ENCODE measurements at regions not wholly inside any gene's neighbourhood (a gene's known extent, or its start where the extent isn't known, plus 50 kb on each side); places are given as distances from the start of the nearest gene placed in this dataset.
"Not testable (repeated sequence)": the region's sequence is repeated elsewhere in the genome, so short reads cannot be mapped to it uniquely, and the experiment has no call there.

DNA sequence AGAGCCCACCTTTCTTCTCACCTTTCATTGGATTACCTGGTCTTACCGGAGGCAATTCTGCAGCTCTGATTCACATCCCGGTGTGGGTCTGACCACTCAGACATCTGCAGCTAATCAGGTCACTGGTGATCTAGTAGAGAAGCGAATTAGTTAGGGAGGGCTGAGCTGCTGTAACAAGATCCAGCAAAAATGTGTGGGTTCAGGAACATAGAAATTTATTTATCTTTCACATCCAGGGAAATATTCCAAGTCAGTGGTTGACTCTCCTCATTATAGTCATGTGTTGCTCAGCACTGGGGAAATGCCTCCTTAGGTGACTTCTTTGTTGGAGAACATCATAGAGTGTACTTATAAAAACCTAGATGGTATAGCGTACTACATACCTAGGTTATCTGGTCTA is 218.7 kb upstream of the PELI2 start:
- DNase-seq: no peak

DNA sequence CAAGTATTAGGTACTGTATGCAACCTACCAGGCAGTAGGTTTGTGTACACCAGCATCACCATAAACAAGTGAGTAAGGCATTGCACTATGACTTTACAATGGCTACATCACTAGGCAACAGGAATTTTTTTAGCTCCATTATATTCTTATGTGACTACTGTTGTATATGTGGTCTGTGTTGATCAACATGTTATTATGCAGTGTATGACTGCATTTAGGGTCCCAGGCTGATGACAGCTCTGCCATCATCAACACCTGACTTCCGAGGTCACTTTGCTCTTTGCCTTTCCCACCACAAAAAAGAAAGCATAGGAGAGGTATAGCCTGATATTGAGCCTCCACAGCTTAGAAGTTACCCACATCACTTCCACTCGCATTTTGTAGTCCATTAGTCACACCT is 217.5 kb upstream of the PELI2 start:
- DNase-seq: no peak

DNA sequence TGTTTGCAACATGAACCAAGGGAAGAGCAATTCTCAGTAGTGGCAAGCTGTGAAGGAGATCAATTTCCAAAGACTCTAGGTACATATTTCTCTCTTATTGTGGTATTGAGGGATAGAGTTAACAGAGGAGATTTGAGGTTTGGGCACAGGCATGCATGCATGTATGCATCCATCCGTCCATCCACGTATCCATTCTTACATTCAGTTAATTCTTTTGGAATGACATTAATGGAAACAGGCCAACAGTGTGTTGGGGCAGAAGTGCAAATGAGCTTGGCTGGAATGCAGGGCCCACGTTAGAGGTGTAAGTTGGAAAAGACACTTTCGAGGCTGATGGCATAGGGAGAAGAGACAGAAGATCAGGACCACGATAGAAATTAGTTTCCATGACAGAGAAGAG is 216.9 kb upstream of the PELI2 start:
- no peak for DNase-seq

DNA sequence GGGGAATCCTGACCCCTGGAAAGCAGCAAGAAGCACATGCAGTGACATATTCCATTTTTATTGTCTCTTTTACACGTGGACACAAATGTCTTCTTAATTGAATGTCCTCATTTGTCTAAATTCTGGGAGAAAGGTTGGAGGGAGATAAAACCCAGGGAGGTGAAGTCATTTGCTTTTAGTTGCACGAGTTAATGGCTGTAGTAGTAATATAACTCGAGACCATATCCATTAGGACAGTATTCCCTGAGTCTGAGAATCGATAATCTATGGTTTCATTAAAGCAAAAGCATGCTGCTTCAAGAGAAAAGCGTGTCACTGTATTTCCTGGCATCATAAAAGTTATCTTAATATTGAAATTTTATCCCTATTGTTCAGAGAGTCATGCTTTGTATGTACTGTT is 216.0 kb upstream of the PELI2 start:
- no peak for DNase-seq

DNA sequence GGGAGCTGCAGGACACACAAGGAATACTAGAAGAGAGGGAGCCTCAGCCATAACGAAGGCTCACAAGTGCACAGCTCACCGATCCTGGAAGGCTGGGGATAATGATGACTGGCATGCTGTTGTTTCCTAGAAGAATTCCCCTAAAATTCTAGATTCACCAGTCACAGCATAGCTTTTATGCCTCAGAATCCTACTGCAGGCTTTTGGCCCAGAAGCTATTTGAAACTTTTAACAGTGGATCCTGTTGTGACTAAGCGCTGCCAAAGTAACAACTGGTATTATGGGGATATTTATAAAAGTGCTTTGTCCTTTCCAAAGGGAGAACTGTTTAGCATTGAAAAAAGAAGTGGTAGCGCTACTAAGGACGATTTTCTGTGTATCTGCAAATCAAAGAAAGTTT is 214.1 kb upstream of the PELI2 start:
- no peak for DNase-seq

DNA sequence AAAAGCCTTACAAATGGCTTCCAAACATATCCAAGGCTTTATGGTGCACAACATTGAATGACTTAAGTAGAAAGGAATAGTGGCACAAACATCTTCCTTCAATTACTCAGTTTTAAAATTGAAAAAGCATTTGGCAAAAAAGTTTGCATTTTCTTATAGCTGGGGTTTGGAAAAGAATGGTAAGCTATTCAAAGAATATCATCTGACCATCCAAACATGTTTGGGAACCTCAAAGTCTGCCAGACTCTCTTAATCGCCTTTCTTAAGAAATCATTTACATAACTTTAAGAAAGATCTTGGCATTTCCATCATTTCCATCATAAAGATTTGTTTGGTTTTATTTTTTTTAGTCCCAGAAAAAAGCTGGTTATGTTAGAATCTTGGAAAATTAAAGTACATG is 210.1 kb upstream of the PELI2 start:
- DNase-seq: no peak

DNA sequence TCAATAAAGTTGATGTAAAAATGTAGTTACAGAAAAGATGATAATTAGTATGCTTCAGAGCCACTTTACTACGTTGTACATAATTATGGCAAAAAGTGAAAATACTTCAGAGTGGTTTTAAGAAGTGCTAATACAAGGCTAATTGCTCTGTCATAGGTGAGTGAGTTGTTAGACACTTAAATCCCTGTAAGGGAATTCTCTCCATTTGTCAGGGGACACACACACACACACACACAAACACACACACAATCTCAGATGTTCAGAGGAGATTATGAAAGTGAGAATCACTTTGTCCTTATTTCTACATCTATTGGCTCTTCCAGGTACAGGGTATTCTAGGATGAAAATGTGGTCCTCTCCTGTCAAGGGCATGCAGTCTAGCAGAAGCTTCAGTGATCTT is 208.3 kb upstream of the PELI2 start:
- DNase-seq: no peak

DNA sequence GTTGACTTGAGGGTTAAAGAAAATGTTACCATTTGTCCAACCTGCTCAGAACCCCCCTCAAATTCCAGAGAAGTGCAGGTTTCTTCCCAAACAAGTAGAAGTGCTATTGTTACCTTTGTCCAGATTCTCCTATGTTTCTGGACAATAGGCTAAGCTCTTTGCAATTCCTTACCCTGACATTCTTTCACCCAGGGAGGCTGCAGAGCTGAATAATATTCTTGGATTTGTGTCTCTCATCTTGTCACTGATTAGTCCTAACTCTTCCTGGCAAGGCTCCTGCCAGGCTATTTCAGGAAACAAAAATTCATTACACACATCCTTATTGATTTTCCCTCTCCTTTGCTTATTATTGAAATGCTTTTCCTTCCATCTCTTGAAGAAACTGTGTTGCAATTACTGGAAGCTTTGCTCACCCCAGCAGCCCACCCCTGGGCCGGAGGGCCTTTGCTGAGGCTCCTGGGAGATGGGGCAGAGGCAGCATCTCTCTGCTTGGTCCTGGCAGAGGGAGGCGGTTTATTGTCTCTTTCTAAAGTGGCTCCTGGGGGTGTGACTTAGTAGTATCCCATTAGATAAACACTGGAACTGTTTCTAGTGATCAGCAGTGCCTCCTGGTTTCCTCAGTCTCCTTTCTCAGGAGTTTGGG is 207.5 kb upstream of the PELI2 start:
- no peak for DNase-seq

DNA sequence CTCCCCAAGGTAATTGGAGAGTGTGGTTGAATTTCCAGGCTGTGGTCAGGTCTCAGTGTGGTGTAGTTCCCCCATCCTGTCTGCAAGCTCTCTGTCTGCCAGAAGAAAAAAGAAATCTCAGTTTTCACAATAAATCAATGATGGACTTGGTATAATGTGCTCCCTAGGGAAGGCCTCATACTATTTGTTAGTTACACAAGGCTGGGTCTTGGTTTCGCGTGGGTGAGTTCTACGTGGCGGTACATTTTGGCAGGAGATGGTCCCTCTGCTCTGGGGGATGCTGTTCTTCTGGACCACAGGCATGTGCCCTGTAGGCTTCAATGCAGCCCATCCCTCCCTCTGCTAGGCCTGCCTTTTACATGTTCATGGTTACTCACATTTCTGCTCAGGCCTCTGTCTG is 206.4 kb upstream of the PELI2 start:
- DNase-seq: no peak

DNA sequence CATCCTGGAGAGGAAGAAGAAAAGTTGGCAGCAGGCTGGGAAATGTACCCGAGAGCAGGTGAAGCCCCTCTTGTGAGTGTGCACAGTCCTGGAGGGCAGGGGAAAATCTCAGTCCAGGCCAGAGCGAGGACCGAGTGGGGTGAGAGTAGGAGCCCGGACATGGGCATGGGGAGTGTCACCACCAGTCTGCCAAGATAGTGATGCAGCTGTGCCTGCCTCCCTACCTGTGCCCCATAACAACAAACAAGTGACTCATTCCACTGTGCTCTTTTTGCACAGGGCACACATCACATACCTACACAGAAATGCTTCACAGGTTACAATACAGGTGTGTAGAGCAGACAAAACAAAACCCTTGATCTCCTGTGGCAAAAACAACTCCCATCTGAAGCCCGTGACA is 205.9 kb upstream of the PELI2 start:
- DNase-seq: no peak

DNA sequence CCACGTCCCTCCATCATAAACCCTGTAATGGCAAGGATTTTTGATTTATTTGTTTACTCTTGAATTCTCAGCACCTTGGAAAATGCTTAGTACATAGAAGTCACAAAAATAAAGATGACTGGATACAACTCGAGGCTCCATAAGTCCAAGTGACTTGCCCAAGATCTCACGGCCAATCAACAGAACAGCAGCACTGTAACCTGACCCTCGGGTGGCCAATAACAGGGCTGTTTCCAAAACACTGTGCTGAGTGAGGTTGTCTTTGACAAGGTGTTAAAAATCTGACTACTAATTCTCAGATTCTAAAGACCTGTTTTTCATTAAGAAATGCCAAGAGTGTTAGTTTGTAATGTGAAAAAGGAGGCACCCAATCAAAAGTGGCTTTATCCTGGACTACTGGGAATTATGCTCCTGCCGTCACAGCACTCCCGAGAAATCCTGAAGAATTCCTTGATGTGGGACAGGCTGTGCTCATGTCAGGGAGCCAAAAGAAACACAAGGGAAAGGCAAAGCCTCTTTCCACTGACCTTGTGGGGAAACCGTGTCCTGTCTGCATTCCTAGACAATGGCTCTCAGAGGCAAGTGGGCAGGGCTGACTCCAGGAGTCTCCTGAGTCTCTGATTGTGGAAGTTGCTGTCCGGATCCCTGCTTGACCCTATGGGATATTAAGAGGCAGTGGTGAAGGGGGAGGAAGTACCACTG is 204.7 kb upstream of the PELI2 start:
- DNase-seq: no peak

DNA sequence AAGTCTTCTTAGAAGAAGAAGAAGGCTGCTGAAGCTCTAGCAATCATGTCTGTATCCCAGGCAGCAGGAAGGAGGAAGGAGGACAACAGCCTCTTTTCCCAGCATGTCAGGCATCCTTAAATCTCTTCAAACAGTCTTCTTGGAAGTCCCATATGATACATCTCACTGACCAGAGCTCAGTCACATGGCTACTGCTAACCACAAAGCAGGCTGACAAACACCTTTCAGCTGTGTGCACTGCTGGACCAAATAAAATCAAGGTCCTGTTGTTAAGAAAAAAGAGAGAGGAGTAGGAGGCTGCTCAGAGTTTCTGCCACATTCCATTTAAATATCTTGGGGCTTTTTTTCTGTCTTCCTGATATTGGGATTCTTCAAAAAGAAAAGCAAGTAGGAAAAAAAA is 203.4 kb upstream of the PELI2 start:
- DNase-seq: no peak

DNA sequence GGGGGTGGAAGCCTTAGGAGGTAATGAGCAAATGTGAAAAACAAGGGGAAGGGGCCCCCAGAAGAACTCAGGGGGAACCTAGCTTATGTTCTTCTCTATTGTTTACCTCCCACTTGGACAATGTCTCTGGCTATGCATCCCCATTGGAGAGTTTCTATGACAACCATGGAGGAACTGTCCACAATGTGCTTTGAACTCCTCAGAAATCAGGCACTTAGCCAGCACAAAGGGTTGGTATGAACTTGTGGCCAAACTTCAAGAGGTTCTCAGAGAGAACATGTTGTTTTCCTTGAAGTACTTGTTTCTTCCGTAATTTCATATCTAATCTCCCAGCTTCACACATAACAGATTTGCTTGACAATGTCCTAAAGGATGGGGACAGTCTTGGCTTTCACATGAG is 202.8 kb upstream of the PELI2 start:
- no peak for DNase-seq

DNA sequence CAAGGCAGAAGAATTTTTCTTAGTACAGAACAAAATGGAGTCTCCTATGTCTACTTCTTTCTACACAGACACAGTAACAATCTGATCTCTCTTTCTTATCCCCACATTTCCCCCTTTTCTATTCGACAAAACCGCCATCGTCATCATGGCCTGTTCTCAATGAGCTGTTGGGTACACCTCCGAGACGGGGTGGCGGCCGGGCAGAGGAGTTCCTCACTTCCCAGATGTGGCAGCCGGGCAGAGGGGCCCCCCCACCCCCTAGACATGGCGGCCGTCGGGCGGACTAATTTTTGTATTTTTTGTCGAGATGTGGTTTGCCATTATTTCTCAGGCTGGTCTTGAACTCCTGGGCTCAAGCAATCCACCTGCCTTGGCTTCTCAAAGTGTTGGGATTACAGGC is 198.4 kb upstream of the PELI2 start:
- DNase-seq: not testable (repeated sequence)

DNA sequence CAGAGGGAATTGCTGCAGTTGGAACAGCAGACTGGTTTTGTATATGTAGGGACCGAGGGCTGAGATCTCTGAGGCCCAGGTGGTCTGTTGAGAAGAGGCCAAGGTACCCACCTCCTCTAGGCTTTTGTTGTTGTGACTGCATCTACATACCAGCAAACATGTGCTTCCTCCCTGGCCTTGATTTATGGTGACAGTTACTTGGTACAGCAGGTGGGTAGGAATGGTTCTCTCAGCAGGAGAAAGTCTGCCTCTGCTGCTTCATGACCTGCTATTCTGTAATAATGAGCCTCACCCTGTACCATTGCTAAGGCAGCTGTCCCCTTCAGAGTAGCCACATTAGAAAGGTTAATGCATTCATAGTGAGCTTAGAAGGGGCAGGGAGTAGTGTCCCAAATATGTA is 196.7 kb upstream of the PELI2 start:
- DNase-seq: no peak

DNA sequence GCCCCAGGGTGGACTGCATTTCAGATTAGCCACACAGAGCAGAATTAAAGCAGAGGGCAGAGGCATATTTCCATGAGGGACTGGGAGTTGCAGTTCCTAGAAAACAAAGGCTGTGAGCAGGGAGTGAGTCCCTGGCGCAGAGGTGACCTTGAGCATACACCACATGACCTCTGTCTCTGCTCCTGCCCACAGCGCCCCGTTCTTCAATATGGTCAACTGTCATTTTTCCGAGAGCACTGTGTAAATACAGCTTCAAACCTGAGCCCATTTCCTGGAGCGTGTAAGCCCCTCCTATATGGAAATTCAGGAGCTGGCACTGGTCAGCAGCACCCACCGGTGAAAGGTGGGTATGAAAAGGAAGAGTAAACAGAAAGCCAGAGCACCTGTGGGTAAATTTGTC is 192.2 kb upstream of the PELI2 start:
- DNase-seq: no peak

DNA sequence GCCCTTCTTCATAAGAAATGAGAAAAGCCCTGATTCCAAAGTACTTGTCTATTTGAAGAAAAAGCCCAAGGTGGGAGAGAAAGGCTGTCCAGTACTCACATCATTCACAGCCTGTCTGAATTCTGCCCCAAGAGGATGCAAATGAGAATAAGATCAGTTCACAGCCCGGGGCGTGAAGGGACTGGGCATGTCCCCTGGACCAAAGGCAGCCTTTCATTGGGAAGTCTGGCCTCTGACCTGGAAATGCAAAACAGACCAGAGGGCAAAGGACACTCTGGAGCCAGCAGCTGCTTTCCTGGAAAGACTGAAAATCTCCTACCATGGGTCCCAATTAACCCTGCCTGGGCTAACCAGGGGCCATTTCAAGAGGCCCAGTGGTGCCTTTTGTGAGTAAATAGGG is 191.2 kb upstream of the PELI2 start:
- no peak for DNase-seq

DNA sequence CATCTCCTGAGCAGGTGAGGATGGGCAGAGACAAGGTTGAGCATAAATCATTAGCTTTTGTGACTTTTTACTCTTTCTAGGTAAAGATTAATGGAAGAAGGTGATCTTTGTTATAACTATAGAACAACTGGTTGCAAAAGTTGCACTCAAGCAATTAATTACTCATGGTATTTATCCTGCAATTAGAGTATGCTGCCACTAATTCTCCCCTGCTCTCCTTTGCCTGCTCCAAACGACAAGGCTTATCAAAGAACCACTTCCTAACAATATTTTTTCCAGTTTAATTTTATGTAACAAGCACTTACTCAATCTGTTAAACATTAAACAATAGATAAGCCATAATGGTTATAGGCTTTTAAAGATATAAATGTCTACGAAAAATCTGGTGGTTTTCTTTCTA is 189.9 kb upstream of the PELI2 start:
- DNase-seq: no peak

DNA sequence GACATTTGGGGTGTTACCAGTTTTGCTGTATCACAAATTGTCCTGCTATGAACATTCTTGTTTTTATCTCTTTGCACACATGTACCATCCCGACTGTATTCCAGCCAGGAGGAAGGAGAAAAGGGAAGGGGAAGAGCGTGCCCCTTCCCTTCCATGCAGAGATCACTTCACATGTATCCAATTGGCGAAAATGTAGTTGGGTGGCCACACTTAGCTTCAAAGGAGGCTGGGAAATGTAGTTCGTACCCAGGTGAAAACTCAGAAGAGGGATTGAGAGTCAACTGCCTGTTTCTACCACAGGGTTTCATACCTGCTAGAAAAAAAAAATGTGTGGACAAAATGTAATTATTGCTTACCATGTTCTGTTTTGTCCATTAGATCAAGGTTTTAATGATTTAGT is 189.1 kb upstream of the PELI2 start:
- no peak for DNase-seq

DNA sequence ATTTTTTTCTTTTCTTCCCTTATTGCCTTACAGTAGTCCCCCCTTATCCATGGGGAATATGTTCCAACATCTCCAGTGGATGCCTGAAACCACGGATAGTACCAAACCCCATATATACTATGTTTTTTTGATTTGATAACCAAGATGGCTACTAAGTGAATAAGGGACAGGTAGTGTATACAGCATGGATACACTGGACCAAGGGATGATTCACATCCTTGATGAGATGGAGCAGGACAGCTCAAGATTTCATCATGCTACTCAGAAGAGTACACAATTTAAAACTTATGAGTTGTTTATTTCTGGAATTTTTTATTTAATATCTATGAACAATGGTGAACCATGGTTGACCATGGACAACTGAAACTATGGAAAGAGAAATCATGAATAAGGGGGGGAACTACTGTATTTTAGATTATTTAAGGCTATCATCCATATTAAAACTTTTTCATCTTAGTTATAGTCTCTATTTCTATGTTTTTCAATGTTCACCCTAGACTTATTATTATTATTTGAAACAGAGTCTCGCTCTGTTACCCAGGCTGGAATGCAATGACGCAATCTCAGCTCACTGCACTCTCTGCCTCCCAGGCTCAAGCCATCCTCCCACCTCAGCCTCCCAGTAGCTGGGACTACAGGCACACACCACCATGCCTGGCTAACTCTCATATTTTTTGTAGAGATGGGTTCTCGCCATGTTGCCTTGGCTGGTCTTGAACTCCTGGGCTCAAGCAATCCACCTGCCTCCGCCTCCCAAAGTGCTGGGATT is 188.0 kb upstream of the PELI2 start:
- DNase-seq: no peak

DNA sequence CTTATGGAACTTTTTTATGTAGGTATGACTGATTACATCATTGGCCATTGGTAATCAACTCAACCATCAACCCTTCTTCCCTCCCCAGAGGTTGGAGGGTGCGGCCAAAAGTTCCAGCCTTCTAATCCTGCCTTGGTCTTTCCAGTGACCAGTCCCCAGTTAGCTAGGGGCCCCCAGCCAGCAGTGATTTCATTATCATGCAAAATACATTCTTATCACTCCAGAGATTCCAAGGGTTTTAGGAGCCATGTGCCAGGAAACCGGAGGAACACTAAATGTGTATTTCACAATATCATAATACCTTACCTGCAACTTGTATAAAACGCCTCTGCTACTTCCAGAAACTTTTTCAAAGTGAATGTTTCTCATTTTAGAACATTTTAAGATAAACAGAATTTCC is 181.5 kb upstream of the PELI2 start:
- no peak for DNase-seq

DNA sequence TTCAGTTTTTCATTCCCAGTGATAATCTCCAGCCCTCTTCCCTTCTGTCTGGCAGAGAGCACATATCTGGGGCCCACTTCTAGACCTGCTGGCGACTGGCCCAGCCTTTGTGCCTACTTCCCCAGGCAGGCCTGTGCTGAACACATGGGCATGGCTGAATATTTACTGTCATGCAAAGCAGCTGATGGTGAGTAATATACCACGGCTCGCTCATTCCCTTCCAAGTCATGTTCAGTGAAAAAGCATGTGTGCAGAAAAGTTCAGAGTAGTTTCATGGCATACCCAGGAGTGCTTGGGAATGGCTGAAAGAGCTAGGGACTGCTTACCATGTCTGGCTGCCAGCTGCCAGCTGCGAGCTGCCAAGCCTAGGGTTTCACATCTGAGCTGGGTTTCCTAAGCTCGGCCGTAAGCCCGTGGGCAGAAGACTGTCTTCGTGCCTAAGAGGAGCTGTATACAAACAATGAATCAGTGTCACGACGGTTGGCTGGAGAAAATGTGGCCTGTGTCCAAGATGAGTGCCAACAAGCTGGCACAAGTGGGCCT is 179.9 kb upstream of the PELI2 start:
- no peak for DNase-seq

DNA sequence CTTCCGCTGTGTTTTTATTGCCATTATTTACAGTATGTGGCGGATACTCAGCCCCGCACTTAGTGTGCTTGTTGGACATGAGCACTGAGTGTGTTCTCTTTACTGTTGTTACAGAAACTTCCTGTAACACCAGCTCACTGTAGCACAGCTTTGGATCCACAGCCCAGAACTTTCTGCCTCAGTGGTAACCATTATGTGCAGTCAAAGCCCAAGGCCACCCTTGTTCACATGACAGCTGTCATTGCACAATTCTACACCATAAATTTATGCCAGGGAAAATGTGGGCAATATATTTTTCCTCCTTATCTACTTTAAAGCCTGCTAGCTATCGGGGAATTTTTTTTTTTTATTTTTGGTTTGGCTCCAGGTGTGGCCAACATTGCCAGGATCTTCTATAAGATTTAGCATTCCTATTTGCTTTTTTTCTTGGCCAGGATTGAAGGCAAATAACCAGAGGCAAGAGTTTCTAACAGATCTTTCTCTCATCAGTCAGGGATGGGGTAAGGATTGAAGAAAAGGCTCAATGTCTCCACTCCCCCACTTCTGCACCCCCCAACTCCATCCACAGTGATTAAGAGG is 176.0 kb upstream of the PELI2 start:
- no peak for DNase-seq

DNA sequence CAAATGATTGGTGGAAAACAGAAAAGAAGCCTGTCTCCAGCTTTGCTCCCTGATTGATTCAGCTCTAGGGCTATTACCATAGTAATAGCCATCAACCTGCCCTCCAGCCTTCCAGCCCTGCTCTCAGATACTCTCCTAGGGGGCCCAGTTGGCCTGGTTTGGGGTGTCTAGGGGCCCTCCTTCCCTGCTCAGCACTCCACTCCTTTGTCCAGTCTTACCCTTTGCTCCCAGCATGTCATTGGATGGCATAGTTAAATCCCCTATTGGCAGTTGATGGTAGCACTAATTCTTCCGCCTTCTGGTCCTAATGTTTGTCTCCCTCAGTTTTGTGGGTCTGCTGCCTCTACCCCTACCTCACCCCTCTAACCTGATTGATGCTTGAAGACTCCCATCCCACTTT is 175.4 kb upstream of the PELI2 start:
- no peak for DNase-seq
